ENCODE measurements at regions not wholly inside any gene's neighbourhood (a gene's known extent, or its start where the extent isn't known, plus 50 kb on each side); places are given as distances from the start of the nearest gene placed in this dataset.

DNA sequence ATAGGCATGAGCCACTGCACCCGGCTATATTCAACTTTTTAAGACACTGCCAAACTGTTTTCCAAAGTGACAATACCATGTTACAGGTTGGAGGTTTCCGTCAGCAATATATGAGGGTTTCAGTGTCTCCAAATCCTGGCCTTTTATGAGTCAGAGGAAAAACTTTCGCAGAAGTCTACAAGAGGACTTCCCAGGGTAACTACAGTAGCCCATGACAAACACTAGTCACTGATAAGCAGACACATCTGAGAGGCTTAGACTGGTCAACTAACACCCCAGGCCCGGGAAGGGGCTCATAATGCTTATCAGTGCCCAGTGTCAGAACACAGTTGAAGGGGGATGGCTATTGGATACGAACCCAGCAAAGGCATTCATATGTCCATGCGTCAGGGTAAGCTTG lies 85.4 kb downstream of the SOX4 start:
- H3K27ac Mint-ChIP-seq, result peak overlapping the region; percentile 84
- WGBS, 2 experiments (ENCODE audit: insufficient coverage in 1 of 2, insufficient read length in 1 of 2), result 90% methylated on average over 3 to 6 of the region's 6 CpGs
- H3K9ac ChIP-seq (ENCODE audit: extremely low read depth, low read length, poor library complexity, severe bottlenecking), result no peak overlapping the region
- peaks cover 80% of the 10 kb centered on the region for H3K36me3 ChIP-seq (ENCODE audit: control insufficient read depth, insufficient read depth, low read length)
- DNase-seq, result no peak
- no peak overlapping the region for H3K27ac ChIP-seq (ENCODE audit: low read depth, low read length)
- no peaks in the 10 kb centered on the region for H3K27me3 Mint-ChIP-seq (ENCODE audit: insufficient read depth)
- H3K4me3 Mint-ChIP-seq, result no peak overlapping the region
- peaks cover 8% of the 10 kb centered on the region for H3K4me1 Mint-ChIP-seq
- peaks cover 3% of the 10 kb centered on the region for H3K9me3 ChIP-seq (ENCODE audit: control insufficient read depth, low read length)
- peaks cover 66% of the 10 kb centered on the region for H3K36me3 Mint-ChIP-seq (ENCODE audit: low read depth)
- H3K4me1 ChIP-seq (ENCODE audit: control insufficient read depth, insufficient read depth, low read length), result no peaks in the 10 kb centered on the region
- H3K4me3 ChIP-seq (ENCODE audit: low read length), result no peak overlapping the region
- TF ChIP-seq, protein P1, sequence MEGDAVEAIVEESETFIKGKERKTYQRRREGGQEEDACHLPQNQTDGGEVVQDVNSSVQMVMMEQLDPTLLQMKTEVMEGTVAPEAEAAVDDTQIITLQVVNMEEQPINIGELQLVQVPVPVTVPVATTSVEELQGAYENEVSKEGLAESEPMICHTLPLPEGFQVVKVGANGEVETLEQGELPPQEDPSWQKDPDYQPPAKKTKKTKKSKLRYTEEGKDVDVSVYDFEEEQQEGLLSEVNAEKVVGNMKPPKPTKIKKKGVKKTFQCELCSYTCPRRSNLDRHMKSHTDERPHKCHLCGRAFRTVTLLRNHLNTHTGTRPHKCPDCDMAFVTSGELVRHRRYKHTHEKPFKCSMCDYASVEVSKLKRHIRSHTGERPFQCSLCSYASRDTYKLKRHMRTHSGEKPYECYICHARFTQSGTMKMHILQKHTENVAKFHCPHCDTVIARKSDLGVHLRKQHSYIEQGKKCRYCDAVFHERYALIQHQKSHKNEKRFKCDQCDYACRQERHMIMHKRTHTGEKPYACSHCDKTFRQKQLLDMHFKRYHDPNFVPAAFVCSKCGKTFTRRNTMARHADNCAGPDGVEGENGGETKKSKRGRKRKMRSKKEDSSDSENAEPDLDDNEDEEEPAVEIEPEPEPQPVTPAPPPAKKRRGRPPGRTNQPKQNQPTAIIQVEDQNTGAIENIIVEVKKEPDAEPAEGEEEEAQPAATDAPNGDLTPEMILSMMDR (conservative IDR thresholded peaks at IDR 0.05), result no peak
- no peaks in the 10 kb centered on the region for H3K9me3 Mint-ChIP-seq
- no peaks in the 10 kb centered on the region for H3K27me3 ChIP-seq (ENCODE audit: control insufficient read depth, insufficient read depth, low read length, poor library complexity, severe bottlenecking)

DNA sequence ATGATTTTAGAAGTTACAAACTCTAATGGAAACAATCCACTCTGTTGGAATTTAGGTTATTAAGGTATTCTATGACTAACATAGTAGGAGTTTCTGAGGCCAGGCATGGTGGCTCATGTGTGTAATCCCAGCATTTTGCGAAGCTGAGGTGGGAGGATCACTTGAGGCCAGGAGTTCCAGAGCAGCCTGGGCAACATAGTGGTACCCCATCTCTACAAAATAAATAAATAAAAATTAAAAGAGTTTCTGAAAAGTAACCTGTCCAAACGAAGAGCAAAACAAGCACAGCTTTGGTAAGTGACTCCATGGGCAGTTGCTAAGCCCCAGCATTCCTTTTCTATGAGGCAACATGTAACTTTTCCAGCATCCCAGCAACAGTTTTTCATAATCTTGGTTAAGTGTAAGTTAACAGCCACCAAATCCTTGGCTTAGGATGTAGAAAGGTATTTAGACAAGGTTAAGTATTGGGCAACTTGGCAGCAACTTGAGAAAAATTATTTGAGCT lies 86.3 kb downstream of the SOX4 start:
- Mint-ChIP-seq H3K4me3 (no peak overlapping the region), H3K36me3 (ENCODE audit: low read depth) (peaks cover 66% of the 10 kb centered on the region), H3K4me1 (peaks cover 8% of the 10 kb centered on the region), H3K9me3 (no peaks in the 10 kb centered on the region), H3K27ac (peak overlapping the region; percentile 84), H3K27me3 (ENCODE audit: insufficient read depth) (no peaks in the 10 kb centered on the region)
- no peak for DNase-seq
- Histone ChIP-seq H3K4me3 (ENCODE audit: low read length) (no peak overlapping the region), H3K9ac (ENCODE audit: extremely low read depth, low read length, poor library complexity, severe bottlenecking) (peak overlapping the region; percentile 35), H3K27ac (ENCODE audit: low read depth, low read length) (no peak overlapping the region), H3K36me3 (ENCODE audit: control insufficient read depth, insufficient read depth, low read length) (peaks cover 83% of the 10 kb centered on the region), H3K4me1 (ENCODE audit: control insufficient read depth, insufficient read depth, low read length) (no peaks in the 10 kb centered on the region), H3K9me3 (ENCODE audit: control insufficient read depth, low read length) (peaks cover 8% of the 10 kb centered on the region), H3K27me3 (ENCODE audit: control insufficient read depth, insufficient read depth, low read length, poor library complexity, severe bottlenecking) (no peaks in the 10 kb centered on the region)
- TF ChIP-seq, protein P1 (conservative IDR thresholded peaks at IDR 0.05), result no peak
- WGBS, 2 experiments (ENCODE audit: insufficient coverage in 1 of 2, insufficient read length in 1 of 2), result 92 to 99% methylated on average over 2 of the region's 2 CpGs

DNA sequence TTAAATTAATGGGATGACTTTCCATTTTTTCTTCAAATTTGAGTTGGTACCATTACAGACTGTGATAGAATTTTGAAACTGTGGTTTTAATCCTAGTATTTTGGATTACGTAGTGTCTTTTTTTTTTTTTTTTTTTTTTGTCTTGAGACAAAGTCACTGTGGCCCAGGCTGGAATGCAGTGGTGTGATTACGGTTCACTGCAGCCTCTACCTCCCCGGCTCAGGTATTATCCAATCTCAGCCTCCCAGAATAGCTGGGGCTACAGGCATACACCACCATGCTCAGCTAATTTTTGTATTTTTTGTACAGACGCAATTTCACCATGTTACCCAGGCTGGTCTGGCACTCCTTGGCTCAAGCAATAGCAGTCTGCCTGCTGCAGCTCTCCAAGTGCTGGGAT lies 87.1 kb downstream of the SOX4 start:
- Histone ChIP-seq H3K36me3 (ENCODE audit: control insufficient read depth, insufficient read depth, low read length) (peaks cover 87% of the 10 kb centered on the region), H3K27ac (ENCODE audit: low read depth, low read length) (no peak overlapping the region), H3K4me3 (ENCODE audit: low read length) (no peak overlapping the region), H3K9ac (ENCODE audit: extremely low read depth, low read length, poor library complexity, severe bottlenecking) (no peak overlapping the region), H3K4me1 (ENCODE audit: control insufficient read depth, insufficient read depth, low read length) (no peaks in the 10 kb centered on the region), H3K9me3 (ENCODE audit: control insufficient read depth, low read length) (peaks cover 16% of the 10 kb centered on the region), H3K27me3 (ENCODE audit: control insufficient read depth, insufficient read depth, low read length, poor library complexity, severe bottlenecking) (no peaks in the 10 kb centered on the region)
- TF ChIP-seq, protein P1 (conservative IDR thresholded peaks at IDR 0.05), result no peak
- Mint-ChIP-seq H3K4me1 (peaks cover 8% of the 10 kb centered on the region), H3K27me3 (ENCODE audit: insufficient read depth) (no peaks in the 10 kb centered on the region), H3K4me3 (no peak overlapping the region), H3K27ac (peak overlapping the region; percentile 58), H3K36me3 (ENCODE audit: low read depth) (peaks cover 70% of the 10 kb centered on the region), H3K9me3 (no peaks in the 10 kb centered on the region)
- no peak for DNase-seq
- 97 to 100% methylated on average over 3 to 4 of the region's 4 CpGs for WGBS, 2 experiments (ENCODE audit: insufficient coverage in 1 of 2, insufficient read length in 1 of 2)

Data from endodermal cell (in vitro differentiated cells).